HL-60 (cell line): ENCODE measurements at regions not wholly inside any gene's neighbourhood (a gene's known extent, or its start where the extent isn't known, plus 50 kb on each side); places are given as distances from the start of the nearest gene placed in this dataset.

Experiments
- POLR2AphosphoS5 ChIP-seq: IDR thresholded peaks from 2 replicates; pipeline ENCODE4 v1.6.1; 2012; ENCODE audit warnings: low read depth
- TF ChIP-seq, protein P1 (sequence below): IDR thresholded peaks from one replicate; pipeline ENCODE4 v1.5.1; 2011; ENCODE audit warnings: low read length, control low read depth, inconsistent platforms; ENCODE audit not compliant: insufficient read depth
- TF ChIP-seq, protein P2 (sequence below): IDR thresholded peaks from 2 replicates; pipeline ENCODE4 v1.6.1; 2012; ENCODE audit warnings: low read depth; ENCODE audit not compliant: insufficient replicate concordance

DNA sequence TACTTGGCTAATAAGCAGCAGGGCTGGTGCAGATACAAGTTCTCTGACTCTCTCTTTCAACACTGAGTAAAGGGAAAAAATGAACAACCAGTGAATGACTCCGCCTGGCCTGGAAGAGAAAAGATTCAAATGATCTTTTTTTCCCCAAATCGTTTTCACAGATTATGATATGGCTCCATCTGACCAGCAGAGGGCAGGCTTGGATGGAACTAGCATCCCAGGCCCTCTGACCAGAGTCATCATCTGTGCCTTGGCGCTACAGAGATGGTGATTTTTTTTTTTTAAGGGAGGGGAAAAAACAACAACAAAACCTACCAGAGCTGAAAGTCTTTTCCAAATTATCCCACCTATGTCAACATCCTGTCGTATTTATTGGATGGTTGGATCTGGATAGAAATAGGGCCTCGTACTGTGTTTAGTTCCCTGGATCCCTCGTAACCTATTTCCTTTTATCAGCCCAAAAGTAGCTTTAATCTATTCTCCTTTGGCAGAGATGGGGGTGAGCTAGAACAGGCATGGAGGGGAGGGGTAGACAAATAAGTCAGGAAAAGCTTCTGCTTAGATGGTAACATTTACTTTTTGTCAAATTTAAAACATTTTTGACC lies 69.7 kb downstream of the PRSS23 start:
- TF ChIP-seq, protein P1, sequence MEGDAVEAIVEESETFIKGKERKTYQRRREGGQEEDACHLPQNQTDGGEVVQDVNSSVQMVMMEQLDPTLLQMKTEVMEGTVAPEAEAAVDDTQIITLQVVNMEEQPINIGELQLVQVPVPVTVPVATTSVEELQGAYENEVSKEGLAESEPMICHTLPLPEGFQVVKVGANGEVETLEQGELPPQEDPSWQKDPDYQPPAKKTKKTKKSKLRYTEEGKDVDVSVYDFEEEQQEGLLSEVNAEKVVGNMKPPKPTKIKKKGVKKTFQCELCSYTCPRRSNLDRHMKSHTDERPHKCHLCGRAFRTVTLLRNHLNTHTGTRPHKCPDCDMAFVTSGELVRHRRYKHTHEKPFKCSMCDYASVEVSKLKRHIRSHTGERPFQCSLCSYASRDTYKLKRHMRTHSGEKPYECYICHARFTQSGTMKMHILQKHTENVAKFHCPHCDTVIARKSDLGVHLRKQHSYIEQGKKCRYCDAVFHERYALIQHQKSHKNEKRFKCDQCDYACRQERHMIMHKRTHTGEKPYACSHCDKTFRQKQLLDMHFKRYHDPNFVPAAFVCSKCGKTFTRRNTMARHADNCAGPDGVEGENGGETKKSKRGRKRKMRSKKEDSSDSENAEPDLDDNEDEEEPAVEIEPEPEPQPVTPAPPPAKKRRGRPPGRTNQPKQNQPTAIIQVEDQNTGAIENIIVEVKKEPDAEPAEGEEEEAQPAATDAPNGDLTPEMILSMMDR: peak; percentile 42
- TF ChIP-seq, protein P2, sequence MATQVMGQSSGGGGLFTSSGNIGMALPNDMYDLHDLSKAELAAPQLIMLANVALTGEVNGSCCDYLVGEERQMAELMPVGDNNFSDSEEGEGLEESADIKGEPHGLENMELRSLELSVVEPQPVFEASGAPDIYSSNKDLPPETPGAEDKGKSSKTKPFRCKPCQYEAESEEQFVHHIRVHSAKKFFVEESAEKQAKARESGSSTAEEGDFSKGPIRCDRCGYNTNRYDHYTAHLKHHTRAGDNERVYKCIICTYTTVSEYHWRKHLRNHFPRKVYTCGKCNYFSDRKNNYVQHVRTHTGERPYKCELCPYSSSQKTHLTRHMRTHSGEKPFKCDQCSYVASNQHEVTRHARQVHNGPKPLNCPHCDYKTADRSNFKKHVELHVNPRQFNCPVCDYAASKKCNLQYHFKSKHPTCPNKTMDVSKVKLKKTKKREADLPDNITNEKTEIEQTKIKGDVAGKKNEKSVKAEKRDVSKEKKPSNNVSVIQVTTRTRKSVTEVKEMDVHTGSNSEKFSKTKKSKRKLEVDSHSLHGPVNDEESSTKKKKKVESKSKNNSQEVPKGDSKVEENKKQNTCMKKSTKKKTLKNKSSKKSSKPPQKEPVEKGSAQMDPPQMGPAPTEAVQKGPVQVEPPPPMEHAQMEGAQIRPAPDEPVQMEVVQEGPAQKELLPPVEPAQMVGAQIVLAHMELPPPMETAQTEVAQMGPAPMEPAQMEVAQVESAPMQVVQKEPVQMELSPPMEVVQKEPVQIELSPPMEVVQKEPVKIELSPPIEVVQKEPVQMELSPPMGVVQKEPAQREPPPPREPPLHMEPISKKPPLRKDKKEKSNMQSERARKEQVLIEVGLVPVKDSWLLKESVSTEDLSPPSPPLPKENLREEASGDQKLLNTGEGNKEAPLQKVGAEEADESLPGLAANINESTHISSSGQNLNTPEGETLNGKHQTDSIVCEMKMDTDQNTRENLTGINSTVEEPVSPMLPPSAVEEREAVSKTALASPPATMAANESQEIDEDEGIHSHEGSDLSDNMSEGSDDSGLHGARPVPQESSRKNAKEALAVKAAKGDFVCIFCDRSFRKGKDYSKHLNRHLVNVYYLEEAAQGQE: no peak
- TF ChIP-seq POLR2AphosphoS5: no peak
